Mammary epithelial cell (primary cell): ENCODE measurements at regions not wholly inside any gene's neighbourhood (a gene's known extent, or its start where the extent isn't known, plus 50 kb on each side); places are given as distances from the start of the nearest gene placed in this dataset.

Source experiments
- EZH2 ChIP-seq: IDR thresholded peaks from 2 replicates; pipeline ENCODE4 v1.6.1; 2012; ENCODE audit warnings: low read length, inconsistent platforms, borderline replicate concordance
- TF ChIP-seq, protein P1 (sequence below), 2 donors: IDR thresholded peaks in 1 of 2; conservative IDR thresholded peaks in 1 of 2; 2 replicates each; pipeline ENCODE4 v1.5.1; 2011 to 2012; ENCODE audit warnings: inconsistent platforms in 2 of 2, low read length in 2 of 2, mild to moderate bottlenecking in 2 of 2, control low read depth in 1 of 2, low read depth in 1 of 2; ENCODE audit not compliant: insufficient read depth in 1 of 2; ENCODE audit errors: extremely low read depth in 1 of 2

DNA sequence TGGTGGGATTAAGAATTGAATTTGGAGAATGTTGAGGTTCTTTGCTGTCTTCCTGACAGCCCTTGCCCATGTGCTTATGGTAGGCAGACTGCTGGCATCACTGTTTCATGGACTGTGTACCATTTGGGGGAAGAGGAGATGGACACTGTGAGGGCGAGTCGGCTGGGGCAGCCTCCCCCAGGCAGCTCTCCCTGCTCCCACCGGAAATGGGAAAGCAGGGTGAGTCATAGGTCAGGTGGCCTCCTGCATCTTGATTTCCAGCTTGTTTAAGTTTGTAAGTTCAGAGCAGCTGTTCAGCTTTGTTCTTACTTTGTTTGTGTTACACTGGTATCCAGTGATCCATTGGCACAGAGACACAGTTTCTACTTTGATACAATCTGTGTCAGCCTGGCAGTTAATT, 87.2 kb upstream of the CNIH3 start:
- TF ChIP-seq, protein P1, sequence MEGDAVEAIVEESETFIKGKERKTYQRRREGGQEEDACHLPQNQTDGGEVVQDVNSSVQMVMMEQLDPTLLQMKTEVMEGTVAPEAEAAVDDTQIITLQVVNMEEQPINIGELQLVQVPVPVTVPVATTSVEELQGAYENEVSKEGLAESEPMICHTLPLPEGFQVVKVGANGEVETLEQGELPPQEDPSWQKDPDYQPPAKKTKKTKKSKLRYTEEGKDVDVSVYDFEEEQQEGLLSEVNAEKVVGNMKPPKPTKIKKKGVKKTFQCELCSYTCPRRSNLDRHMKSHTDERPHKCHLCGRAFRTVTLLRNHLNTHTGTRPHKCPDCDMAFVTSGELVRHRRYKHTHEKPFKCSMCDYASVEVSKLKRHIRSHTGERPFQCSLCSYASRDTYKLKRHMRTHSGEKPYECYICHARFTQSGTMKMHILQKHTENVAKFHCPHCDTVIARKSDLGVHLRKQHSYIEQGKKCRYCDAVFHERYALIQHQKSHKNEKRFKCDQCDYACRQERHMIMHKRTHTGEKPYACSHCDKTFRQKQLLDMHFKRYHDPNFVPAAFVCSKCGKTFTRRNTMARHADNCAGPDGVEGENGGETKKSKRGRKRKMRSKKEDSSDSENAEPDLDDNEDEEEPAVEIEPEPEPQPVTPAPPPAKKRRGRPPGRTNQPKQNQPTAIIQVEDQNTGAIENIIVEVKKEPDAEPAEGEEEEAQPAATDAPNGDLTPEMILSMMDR (conservative IDR thresholded peaks at IDR 0.05 in 1 of 2, IDR thresholded peaks at IDR 0.05 in 1 of 2; ENCODE audit: extremely low read depth in 1 of 2, insufficient read depth in 1 of 2, low read depth in 1 of 2, low read length in 2 of 2) = no peak
- TF ChIP-seq EZH2 = no peak
